HS-5 (cell line): ENCODE measurements at regions not wholly inside any gene's neighbourhood (a gene's known extent, or its start where the extent isn't known, plus 50 kb on each side); places are given as distances from the start of the nearest gene placed in this dataset.

Experiments
- DNase-seq: peaks from one replicate; pipeline ENCODE4 v3.0.0-alpha.2; 2012; ENCODE audit warnings: low read depth

DNA sequence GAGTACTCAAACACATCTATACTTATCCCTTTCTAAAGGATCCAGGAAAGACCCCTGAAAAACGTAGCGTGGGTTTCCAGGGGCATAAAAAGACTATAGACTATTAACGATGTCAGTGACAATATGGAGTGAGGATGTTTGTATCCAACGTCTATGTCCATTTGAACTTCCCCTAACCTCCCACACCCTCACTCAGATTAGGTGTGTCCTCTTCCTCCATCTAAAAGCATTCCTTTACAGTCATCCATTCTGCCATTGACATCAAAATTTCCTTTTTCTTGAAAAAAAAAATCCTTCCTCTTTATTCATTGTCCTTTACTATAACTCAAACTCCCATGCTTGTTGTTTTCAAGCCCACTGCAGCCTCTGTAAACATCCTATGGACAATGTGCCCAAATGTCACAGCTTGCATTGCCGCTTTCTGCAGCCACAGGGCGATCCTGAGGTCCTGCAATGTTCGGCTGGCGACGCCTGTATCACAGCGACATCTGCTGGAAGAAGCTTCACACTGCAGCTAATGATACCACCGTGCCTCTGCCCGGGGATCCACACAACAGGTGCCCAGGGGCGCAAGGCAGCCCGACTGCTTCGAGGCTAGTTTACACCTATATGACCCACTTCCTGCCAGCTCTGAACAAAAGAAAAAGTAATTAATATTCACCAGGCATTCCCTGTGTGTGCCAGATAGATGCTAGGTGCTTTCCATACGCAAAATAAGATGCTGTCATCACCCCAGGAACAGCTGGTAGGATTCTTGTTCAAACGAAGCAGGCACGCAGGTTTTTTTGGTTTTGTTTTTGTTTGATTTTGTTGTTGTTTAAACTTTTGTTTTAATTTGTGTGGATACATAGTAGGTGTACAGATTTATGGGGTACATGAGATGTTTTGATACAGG lies 267.9 kb upstream of the GHITM start:
- peak; percentile 9 for DNase-seq

DNA sequence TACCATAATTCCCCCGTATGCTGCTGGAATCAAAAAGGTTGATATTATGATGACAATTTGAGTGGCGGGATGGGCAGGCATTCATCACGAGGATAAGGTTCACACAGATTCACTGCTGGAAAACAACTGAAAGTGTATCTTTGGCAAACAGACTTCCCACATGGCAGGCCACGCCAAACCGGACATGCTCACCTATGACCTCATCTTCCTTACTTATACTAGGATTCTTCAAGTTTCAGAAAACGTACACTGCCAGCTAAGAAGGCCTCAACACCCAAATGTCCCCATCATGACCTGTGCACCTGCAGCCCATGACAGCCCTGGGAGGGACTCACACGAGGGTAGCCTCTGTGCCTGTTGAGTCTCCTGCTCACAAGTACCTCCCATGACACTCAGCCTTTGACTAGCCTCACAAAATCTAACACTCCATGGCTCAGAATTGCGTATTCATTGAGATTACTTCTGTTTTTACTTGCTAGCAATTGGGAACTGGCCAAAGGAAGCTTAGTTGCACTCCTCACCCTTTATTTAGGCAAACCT lies 259.0 kb upstream of the GHITM start:
- no peak for DNase-seq

DNA sequence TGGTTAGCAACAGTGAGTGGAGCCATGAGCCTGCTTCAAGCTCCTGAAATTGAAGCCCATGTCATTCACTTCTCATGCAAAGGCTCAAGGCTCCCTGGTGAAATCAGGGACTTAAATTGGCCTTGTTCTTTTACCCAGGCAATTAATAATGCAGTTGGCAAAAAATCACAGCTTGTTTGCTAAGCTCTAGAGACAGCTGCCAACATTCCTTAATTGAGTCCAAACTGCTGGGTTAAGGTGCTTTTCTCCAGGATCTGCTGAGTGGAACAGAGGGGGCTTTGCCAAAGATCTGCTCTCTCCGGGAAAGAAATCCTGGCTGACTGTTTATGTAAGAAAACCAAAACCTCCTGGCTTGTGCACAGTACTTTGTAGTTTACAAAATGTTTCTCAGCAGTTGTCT lies 257.6 kb upstream of the GHITM start:
- no peak for DNase-seq

DNA sequence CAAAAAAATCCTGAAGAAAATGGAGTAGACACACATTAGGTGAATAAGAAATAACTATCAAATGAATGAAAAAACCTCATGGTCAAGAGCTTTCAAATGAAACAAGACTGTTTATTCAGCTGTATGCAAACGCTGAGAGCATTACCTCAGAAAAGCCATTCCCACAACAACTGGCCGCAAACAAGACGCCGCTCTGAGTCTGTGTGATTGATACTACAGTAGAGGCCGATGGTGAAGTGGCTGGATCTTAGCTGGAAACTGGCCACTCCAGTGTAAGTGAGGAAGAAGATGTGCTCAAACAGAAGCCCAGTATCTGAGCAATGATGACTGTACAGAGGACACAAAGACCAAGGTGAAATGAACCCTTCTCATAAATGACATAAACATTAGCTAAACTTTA lies 252.4 kb upstream of the GHITM start:
- no peak for DNase-seq

DNA sequence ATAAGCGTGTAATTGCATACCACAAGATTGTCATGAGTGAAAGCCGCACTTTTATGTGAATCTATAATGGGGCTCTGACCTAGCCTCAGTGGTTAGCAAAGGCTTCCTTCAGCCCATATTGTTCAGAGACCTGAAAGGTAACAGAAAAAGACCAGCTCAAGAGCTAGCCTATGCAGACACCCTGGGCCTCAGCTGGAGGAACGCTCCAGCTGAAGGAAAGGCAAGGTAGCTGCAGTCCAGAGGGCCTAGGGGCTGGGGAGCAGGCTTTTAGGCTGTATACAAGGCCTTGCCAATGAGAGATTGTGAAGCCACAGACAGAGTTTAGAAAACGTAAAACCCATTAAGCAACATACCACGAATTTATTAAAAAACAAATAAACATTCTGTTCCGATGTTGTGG lies 246.6 kb upstream of the GHITM start:
- no peak for DNase-seq

DNA sequence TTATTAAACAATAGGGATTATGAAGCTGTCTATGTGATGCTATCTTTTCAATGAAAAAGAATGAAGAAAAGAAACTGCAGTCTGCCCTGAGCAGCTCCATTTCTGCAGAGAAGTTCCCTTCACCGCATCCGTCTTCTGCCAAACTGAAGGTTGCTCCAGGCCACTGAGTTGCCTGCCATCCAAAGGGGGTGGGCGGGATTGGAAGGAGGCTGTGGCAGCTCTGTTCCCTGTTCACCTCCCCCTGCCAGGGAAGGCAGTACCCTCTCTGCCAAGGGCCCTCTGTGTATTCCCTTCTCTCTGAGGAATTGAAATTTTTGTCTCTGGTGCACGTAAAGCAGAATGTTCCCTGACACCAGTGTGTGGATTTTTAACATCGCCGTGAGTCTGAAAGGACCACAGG lies 243.1 kb upstream of the GHITM start:
- DNase-seq, result no peak

DNA sequence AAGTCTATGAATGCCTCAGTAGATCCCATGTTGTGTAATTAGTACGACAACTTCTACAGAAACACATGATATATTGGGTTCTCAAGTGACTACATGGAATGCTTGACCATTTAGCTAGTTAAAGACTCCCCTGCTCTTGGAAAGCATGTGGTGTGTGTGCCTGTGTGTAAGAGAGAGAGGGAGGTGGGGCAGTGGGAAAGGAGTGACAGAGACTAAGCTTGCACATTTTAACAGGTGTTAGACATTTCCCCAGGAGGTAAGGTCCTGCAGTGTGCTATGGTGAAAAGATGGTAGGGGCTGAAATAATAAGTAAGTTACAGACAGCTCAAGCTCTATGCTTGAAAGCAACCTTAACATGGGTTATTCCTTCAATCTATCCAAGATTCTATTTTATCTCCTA lies 241.7 kb upstream of the GHITM start:
- no peak for DNase-seq

DNA sequence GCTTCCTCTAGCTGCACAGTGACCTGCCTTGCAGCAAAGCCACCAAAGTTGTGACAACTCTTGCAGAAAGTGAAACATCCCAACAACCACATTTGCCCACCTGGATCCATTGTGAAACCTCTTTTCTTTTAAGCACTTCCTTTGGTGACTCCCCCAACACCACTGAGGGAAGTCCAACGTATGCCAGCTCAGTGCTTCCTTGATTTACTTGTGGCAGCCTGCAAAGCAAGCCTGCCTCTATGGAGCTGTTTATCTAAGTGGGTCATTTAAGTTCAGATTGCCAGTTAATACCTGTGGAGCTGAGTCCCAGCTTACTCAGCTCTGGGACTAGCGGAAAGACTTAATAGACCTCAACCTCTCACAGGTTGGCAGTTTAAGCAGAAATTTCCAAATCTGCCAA lies 230.8 kb upstream of the GHITM start:
- no peak for DNase-seq

DNA sequence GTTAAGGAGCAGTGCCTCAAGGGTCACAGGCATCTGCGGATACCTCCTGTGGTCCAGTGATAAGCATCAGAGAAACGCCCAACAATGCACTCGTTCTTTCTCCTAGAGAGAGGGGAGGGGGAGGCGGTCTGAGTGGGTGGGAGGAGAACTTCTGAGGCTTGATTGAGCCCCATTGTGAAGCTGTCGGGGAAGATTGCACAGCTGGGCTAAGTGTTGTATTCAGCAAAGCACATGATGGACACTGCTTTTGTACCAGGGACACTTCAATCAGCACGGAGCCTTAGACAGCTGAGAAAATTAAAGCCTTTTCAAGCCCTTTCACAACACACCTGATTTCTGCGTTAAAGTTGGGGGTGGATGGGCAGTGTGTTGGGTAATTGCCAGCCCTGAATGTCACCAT lies 230.3 kb upstream of the GHITM start:
- DNase-seq, result no peak

DNA sequence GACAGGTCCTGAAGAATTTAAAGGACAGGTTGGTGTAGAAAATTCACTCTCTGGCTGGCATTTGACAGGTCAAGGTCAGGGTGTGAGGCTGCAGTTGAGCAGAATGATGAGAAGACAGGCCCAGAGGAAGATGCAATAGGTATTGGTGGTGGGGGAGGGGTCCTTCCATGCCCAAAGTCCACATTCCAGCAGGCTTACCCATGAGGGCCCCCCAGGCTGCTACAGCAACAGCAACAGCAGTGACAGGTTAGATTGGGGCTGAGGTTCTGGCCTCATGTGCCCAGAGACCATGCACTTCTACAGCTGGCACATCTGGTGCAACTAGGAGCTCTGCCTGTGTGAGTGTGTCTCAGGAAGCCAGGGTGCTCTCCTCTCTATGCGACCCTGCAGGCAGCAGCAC lies 223.5 kb upstream of the GHITM start:
- no peak for DNase-seq

DNA sequence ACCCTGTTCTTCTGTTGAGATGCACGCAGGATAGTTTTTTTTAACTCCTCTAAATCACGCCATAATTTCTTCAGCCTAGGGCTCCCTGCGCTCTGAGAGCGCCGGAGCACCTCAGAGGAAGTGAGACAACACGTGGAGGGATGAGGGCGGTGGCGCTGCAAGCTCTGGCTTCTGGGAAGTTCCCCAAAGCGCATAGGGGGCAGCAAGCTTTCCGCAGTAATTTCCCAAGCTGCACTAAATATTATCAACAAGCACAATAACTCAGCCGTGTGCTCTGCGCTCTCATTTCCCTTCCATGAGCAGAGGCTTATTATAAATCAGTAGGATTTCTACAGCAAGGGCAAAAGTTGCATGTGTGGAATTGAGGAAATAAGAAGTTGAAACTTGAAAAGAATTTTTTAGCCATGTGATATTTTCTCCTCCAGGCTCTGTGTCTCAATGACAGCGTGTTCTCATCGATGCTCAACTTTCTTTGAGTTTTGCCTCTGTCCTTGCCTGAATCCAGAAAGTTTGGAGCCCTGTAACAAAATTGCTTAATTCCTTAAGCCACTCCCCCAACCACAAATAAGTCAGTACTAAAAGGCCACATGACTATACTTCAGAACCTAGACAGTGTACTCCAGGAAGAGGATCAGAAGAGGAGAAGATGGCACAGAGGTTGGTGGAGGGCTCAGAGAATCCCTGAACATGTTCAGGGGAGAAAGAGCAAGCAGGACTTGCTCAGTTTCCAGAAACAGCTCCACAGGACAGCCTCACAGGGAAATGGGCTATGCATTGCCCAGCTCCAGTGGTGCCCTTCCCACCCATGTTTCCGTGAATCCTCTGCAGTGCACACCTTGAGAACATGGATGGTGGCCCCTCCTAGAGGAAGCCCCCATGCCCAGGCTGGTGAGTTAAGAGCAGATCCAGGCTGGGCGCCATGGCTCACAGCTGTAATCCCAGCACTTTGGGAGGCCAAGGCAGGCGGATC lies 221.5 kb upstream of the GHITM start:
- DNase-seq, result no peak

DNA sequence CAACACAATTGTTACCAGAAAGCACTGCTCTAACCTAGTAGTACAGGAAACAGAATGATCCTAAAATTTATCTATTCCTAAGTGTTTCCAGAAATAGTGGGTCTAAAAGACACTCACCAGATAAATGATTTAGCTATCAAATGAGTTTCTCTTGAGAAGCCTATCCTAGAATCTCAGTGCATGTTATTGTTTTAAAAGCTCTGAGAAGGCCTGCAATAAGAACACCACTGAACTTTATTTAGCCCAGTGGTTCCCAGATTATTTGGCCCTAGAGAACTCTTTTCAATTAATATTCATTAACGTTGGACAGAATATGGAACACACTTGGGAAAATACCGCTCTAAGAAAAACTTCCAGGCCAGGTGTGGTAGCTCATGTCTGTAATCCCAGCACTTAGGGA lies 220.1 kb upstream of the GHITM start:
- no peak for DNase-seq

DNA sequence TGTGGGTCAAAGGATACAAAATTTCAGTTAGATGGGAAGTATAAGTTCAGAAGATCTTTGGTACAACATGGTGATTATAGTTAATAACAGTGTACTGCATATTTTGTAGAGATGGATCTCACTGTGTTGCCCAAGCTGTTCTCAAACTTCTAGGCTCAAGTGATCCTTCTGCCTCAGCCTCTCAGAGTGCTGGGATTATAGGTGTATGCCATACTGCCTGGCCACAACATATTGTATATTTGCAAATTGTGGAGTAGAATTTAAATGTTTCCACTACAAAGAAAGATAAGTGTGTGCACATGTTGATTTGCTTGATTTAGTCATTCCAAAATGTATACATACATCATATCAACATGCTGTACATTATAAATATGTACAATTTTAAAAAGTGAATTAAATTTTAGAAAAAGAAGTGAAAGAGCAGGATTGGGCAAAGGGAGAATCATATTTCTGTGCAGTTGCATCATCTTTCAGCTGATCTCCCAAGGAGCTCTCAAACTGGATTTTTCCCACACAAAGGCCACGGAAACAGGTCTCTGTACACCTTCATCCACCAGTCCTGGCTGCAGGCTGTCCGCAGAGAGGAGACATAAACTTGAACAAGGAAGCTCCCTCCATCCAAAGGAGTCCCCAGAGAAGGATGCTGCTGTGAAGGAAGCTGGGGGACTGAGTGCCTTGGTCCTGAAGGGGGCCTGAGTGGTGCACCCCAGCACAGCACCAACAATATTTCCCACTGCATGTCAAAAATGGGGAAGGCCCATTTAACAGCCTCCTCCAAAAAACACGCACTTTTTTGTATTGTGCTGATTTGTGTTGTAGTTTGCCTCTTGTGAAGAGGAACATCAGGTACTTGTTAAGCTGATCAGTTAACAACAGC lies 217.1 kb upstream of the GHITM start:
- no peak for DNase-seq

DNA sequence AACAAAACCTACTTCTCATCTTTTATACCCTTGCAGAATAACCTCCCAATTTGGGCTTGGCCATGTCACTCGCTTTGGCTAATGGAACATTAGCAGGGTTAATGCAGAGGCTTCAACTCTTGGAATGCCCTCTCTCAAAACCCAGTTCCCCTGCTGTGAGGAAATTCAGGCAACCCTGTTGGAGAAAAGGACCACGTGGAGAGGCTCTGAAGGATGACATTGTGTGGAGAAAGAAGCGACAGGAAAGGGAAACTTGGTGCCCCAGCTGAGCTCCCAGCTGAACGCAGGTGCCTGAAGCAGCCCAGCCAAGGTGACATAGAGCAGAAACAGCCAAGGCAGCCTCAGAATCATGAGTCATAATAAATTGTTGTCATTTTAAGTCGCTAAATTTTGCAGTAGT lies 214.2 kb upstream of the GHITM start:
- no peak for DNase-seq

DNA sequence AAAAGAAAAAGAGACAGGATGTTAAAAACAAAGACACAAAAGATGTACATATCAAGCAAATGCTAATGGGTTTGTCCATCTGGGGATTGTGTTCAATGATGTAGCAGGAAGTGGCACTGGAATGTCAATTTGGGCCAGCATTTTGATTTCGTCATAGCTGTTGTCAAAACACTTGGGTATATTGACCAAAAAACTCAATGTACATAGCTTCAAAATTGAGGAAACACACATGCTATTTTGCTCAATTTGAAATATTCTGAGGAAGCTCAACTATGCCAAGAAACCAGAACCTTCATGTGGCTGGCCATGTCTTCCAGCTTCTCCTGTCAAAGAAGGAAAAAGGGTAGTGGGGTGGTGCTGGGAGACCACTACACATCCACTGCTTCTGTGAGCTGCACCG lies 212.7 kb upstream of the GHITM start:
- no peak for DNase-seq

DNA sequence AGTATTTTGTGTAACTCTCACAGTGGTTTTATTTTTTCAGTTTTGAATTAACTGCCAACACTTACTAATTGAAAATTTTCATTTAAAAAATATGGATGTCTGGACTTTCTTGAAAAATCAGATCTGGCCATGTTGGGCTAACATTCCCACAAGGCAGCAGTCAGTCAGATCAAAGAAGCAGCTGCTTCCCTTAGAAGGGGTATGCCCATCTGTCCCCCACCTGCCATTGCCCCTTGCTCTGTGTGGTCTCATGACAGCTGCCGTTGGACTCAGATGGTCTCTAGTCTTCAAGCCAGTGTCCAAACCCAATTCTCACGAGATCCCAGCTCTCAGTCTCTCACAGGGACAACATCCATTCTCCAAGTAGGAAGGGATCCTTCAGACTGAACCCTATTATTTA lies 212.1 kb upstream of the GHITM start:
- no peak for DNase-seq

DNA sequence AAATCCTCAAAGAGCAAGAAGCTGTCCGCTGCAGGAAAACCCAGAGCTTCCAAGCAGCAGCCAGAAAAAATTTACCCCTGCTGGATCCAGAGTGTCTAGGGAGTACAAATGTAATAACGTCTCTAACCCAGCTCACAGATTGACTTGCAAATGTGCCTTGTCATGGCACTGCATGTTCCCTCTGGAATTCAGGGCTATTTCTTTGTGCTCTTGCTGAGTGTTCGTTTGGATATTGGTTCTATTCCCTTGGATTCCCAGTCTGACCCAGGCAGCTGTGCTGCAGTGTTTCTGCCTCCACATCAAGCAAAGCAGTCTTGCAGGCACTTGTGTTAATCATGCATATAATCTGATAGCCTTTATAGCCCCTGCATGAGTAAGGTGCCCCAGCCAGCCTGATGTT lies 209.9 kb upstream of the GHITM start:
- DNase-seq, result no peak

DNA sequence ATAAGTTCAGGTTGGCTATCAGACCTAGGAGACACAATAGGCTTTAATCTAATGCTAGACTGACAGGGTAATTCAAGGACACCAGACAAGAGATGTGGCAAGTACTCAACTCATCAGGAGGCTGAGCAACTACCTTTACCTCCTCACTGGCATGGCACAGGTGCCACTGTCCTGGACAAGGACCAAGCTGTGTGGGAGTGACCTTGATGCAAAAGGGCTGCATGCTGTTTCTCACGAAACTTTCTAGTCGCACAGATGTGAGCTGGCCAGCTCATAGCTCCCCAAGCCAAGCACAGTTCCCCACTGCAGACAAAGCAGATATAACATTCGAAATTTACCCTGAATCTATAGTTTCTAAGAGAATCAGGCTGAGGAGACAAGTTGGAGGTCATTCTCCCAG lies 207.6 kb upstream of the GHITM start:
- DNase-seq, result no peak

DNA sequence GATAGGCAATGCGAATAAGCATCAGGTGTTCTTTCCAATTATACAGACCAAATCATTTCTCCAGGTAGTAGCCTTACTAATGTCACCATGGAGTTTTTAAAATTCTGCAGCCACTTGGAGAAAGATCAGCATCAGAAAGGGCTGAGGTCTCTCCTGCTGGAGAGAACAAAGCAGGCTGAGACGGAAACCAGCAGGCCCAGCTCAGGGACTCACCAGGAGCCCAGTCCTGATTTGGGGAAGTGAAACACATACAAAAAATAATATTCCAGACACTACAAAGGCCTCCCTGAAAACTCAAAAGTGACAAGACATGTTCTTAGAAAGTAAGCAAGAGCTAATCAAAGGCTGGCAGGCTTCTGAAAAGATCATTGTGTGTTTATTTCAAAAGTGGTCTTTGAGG lies 207.1 kb upstream of the GHITM start:
- DNase-seq, result no peak

DNA sequence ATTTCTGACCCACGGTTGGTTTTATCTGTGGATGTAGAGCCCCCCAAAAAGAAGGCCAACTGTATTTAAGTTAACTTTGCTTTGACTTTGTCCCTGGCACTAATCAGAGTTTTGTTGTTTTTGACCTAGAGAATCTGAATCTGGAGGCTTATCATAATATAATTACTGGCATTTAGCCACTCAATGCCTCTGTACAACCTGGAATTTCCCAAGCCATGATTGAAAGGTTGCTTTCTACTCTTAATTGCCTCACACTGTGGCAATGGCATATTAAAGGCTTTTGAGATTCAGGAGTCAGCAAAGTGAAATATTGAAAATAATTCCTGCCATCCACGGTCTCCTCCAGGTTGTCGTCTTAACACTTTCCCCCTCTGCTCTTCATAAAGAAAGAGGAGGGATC lies 205.2 kb upstream of the GHITM start:
- DNase-seq, result no peak

DNA sequence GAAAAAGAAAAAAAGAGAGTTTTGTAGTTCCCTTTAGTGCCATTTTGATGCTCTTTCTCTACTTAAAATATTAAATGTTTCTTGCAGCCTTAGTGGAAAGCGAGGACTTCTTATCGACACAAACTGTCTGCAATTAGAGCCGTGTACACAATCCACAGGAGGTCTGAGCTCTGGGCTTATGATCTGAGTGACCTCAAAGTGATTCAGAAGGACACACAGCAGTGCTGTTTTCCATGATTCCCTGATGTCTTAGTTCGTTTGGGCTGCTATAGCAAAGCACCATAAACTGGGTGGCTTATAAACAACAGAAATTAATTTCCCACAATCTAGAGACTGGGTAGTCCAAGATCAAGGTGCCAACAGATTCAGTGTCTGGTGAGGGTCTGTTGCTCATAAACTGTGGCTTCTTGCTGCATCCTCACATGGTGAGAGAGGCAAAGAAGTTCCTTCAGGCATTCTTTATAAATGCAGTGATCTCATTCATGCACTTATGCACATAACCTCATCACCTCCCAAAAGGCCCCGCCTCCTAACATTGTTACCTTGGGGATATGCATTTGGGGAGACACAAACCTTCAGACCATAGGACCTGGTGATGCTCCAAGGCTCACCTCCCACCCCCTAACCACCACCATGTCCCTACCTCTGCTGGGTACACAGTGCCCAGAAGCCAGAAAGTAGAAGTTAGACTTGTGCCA lies 204.5 kb upstream of the GHITM start:
- no peak for DNase-seq
